ENCODE measurements at regions not wholly inside any gene's neighbourhood (a gene's known extent, or its start where the extent isn't known, plus 50 kb on each side); places are given as distances from the start of the nearest gene placed in this dataset.

DNA sequence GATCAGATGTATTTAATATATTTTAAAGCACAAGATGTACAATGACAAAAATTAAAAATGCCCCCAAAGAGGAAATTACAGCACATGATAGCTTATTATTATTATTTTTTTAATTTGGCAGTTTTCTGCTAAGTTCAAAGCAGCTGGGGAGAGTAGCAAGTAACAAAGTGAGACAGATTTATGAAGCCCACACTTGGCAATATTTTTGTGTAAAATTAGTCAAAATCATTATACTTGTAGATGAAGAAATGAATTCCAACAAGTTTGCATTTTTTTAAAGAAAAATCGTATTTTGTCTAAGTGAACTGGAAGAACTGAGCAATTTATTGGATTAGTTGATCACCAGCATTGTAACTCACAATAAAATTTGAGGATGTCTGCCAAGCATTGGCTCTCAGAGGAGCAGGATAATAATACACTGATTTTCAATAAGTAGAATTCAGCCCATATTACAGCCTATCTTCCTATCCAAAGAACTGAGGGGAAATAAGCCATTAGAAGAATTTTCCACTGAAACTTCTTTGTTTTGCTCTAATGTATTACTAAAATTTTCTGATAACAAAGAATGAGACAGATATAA lies 215.6 kb downstream of the MAP2K6 start:
- peaks cover 10% of the 10 kb centered on the region for H3K4me1 ChIP-seq (ENCODE audit: low read length)
- TF ChIP-seq, protein P1, sequence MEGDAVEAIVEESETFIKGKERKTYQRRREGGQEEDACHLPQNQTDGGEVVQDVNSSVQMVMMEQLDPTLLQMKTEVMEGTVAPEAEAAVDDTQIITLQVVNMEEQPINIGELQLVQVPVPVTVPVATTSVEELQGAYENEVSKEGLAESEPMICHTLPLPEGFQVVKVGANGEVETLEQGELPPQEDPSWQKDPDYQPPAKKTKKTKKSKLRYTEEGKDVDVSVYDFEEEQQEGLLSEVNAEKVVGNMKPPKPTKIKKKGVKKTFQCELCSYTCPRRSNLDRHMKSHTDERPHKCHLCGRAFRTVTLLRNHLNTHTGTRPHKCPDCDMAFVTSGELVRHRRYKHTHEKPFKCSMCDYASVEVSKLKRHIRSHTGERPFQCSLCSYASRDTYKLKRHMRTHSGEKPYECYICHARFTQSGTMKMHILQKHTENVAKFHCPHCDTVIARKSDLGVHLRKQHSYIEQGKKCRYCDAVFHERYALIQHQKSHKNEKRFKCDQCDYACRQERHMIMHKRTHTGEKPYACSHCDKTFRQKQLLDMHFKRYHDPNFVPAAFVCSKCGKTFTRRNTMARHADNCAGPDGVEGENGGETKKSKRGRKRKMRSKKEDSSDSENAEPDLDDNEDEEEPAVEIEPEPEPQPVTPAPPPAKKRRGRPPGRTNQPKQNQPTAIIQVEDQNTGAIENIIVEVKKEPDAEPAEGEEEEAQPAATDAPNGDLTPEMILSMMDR (IDR thresholded peaks at IDR 0.05; ENCODE audit: low read depth, low read length): no peak
- TF ChIP-seq EZH2phosphoT487 (IDR thresholded peaks at IDR 0.05; ENCODE audit: low read depth): no peak
- no peaks in the 10 kb centered on the region for H3K79me2 ChIP-seq (ENCODE audit: low read length)
- H4K20me1 ChIP-seq (ENCODE audit: insufficient read depth, low read length): no peaks in the 10 kb centered on the region
- H3K27me3 ChIP-seq (ENCODE audit: low read depth, low read length): no peaks in the 10 kb centered on the region
- H3K9ac ChIP-seq (ENCODE audit: low read length): no peak overlapping the region
- no peaks in the 10 kb centered on the region for H3K36me3 ChIP-seq (replicated peaks; ENCODE audit: low read depth, low read length)
- H3K4me2 ChIP-seq (ENCODE audit: low read length): no peak overlapping the region
- H3K4me3 ChIP-seq (ENCODE audit: low read length): no peak overlapping the region
- H2AFZ ChIP-seq (ENCODE audit: low read depth, low read length): no peak overlapping the region
- no peaks in the 10 kb centered on the region for H3K9me3 ChIP-seq (ENCODE audit: insufficient read depth, low read length)
- H3K27ac ChIP-seq (ENCODE audit: low read length): no peak overlapping the region

DNA sequence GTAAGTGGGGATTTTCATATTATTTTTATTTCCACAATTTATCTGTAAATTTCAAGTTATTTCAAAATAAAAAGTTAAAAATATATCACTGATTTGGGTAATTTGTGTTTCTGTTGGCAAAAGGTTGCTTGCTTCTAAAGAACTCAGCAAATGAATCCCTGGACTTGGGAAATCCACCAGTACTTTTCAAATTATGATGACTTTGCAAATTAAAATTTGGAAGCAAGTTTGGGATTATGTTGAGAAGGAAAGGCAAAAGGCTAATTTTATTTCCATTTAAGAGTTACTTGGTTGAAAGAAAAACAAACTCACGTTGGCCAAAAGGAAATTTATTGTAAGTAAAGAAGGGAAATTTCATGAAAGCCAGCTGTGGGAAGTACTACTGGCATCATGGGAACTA lies 220.3 kb downstream of the MAP2K6 start:
- Histone ChIP-seq H3K4me1 (ENCODE audit: low read length) (0 out of 2 replicates have a peak, but pooled peaks cover 3% of the 10 kb centered on the region), H3K4me2 (ENCODE audit: low read length) (no peak overlapping the region), H3K4me3 (ENCODE audit: low read length) (no peak overlapping the region), H3K9ac (ENCODE audit: low read length) (no peak overlapping the region), H4K20me1 (ENCODE audit: insufficient read depth, low read length) (no peaks in the 10 kb centered on the region), H3K36me3 (replicated peaks; ENCODE audit: low read depth, low read length) (no peaks in the 10 kb centered on the region), H3K27ac (ENCODE audit: low read length) (no peak overlapping the region), H3K9me3 (ENCODE audit: insufficient read depth, low read length) (no peaks in the 10 kb centered on the region), H3K27me3 (ENCODE audit: low read depth, low read length) (no peaks in the 10 kb centered on the region), H2AFZ (ENCODE audit: low read depth, low read length) (no peak overlapping the region), H3K79me2 (ENCODE audit: low read length) (no peaks in the 10 kb centered on the region)
- TF ChIP-seq EZH2phosphoT487 (IDR thresholded peaks at IDR 0.05; ENCODE audit: low read depth): no peak
- TF ChIP-seq, protein P1 (IDR thresholded peaks at IDR 0.05; ENCODE audit: low read depth, low read length): no peak

DNA sequence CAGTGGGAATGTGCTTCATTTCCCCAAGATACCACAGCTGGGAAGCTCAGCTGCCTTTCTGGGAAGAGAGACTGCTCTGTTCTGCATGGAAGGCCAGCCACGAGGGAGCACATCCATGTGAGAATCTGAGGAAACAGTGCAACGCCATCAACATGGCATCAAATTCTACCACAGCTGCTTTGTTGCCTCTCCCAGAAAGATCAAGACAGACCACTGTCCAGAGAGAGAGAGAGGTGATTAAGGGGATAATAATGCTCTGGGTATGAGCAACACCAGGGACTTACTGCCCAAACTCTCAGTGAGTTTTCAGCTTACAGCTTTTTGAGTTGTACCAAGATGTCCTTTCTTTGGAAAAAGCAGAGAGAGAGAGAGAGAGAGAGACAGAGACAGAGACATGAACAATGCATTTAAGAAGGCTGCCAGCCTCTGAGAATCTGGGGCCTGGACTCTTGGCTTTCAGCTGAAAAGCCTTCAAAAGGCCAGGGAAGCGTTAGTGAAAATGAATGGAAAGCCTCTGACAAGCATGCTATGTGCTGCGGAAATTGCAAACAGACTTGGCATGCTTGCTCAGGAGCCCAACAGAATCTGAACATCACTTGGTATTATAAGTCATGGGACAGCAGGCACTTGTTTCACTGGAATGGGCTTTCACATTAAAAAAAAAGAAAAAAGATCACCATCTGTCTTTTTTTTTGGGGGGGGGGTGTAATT lies 223.1 kb downstream of the MAP2K6 start:
- Histone ChIP-seq H3K36me3 (replicated peaks; ENCODE audit: low read depth, low read length) (no peaks in the 10 kb centered on the region), H3K27ac (ENCODE audit: low read length) (no peak overlapping the region), H3K27me3 (ENCODE audit: low read depth, low read length) (no peaks in the 10 kb centered on the region), H3K79me2 (ENCODE audit: low read length) (no peaks in the 10 kb centered on the region), H3K9ac (ENCODE audit: low read length) (no peak overlapping the region), H3K9me3 (ENCODE audit: insufficient read depth, low read length) (no peaks in the 10 kb centered on the region), H3K4me3 (ENCODE audit: low read length) (no peak overlapping the region), H2AFZ (ENCODE audit: low read depth, low read length) (no peak overlapping the region), H3K4me2 (ENCODE audit: low read length) (no peak overlapping the region), H3K4me1 (ENCODE audit: low read length) (0 out of 2 replicates have a peak, but pooled peaks cover 3% of the 10 kb centered on the region), H4K20me1 (ENCODE audit: insufficient read depth, low read length) (no peaks in the 10 kb centered on the region)
- TF ChIP-seq EZH2phosphoT487 (IDR thresholded peaks at IDR 0.05; ENCODE audit: low read depth): no peak
- TF ChIP-seq, protein P1 (IDR thresholded peaks at IDR 0.05; ENCODE audit: low read depth, low read length): no peak

DNA sequence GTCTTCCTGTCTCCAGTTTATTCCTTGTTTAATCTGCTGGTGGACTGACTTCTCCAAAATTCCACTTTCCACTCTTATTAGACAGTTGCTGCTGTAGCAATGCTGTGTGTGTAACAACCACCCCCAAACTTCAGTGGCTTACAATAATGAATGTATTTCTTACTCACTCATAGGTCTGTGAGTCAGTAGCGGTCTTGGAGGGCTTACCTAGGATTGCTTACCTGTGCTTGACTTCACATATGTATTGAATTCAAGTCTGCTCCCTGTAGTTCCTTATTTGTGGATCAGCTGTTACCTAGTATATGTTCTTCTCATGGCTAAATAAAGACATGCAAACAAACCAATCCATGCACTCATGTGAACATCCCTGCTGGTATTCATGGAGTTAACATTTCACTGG lies 224.6 kb downstream of the MAP2K6 start:
- Histone ChIP-seq H3K27me3 (ENCODE audit: low read depth, low read length) (no peaks in the 10 kb centered on the region), H3K36me3 (replicated peaks; ENCODE audit: low read depth, low read length) (no peaks in the 10 kb centered on the region), H2AFZ (ENCODE audit: low read depth, low read length) (no peak overlapping the region), H3K4me3 (ENCODE audit: low read length) (no peak overlapping the region), H3K79me2 (ENCODE audit: low read length) (no peaks in the 10 kb centered on the region), H3K9ac (ENCODE audit: low read length) (no peak overlapping the region), H4K20me1 (ENCODE audit: insufficient read depth, low read length) (no peaks in the 10 kb centered on the region), H3K27ac (ENCODE audit: low read length) (no peak overlapping the region), H3K9me3 (ENCODE audit: insufficient read depth, low read length) (no peaks in the 10 kb centered on the region), H3K4me2 (ENCODE audit: low read length) (no peak overlapping the region), H3K4me1 (ENCODE audit: low read length) (0 out of 2 replicates have a peak, but pooled peaks cover 3% of the 10 kb centered on the region)
- TF ChIP-seq, protein P1 (IDR thresholded peaks at IDR 0.05; ENCODE audit: low read depth, low read length): no peak
- TF ChIP-seq EZH2phosphoT487 (IDR thresholded peaks at IDR 0.05; ENCODE audit: low read depth): no peak
